GM19468 (cell line): ENCODE measurements at regions not wholly inside any gene's neighbourhood (a gene's known extent, or its start where the extent isn't known, plus 50 kb on each side); places are given as distances from the start of the nearest gene placed in this dataset.

ENCODE experiments used
- ATAC-seq: cut with Tn5 transposase; IDR thresholded peaks from one replicate; pipeline ENCODE4 v1.9.1; 2021; ENCODE audit warnings: mild to moderate bottlenecking, moderate library complexity, moderate number of reproducible peaks; ENCODE audit not compliant: unreplicated experiment; ENCODE audit errors: extremely low read depth

DNA sequence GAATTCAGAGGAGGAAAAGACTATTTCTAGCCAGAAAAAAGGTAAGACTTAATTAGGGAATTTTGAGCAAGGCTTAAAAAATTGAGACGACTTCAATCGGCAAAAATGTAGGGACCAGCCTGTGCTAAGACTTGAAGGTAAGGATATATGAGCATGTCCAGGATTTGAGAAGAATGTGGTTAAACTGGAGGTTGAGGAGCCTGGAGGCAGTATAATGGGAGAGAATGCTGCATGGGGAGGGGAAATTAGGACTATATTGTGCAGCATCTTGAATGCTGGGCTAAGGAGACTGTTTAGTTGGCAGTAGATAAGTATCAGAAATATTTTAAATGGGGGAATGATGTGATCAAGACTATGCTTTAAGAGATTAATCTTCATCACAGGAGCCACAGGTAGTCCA is 53.1 kb upstream of the PCGF5 start:
- no peak for ATAC-seq

DNA sequence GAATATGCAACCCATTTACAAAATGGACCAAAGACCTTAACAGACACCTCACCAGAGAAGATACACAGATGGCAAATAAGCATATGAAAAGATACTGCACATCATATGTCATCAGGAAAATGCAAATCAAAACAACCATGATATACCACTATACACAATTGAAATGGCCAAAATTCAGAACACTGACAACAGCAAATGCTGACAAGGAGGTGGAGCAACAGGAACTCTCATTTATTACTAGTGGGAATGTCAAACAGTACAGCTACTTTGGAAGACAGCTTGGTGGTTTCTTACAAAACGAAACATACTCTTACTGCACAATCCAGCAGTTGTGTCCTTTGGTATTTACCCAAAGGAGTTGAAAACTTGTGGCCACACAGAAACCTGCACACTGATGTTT is 50.0 kb upstream of the PCGF5 start:
- no peak for ATAC-seq
